Keratinocyte (primary cell): ENCODE measurements at regions not wholly inside any gene's neighbourhood (a gene's known extent, or its start where the extent isn't known, plus 50 kb on each side); places are given as distances from the start of the nearest gene placed in this dataset.

Source experiments
- CTCF ChIP-seq, 3 experiments: IDR thresholded peaks in 1 of 3; conservative IDR thresholded peaks in 1 of 3; optimal IDR thresholded peaks in 1 of 3; 2 replicates in 2 of 3; 3 replicates in 1 of 3; pipeline versions ENCODE3 to v1.5.1; 2011; ENCODE audit warnings: low read length in 3 of 3, mild to moderate bottlenecking in 3 of 3, moderate library complexity in 2 of 3, control low read depth in 1 of 3, inconsistent platforms in 1 of 3; ENCODE audit not compliant: insufficient read depth in 2 of 3; ENCODE audit errors: extremely low read depth in 1 of 3
- EZH2 ChIP-seq: IDR thresholded peaks from one replicate; pipeline ENCODE4 v1.6.1; 2012; ENCODE audit warnings: inconsistent platforms, mild to moderate bottlenecking, low read length, moderate library complexity

GRCh38 chr3:147218965-147219364, 187.4 kb downstream of the ZIC4 start:
- TF ChIP-seq CTCF (optimal IDR thresholded peaks at IDR 0.05 in 1 of 3, IDR thresholded peaks at IDR 0.05 in 1 of 3, conservative IDR thresholded peaks at IDR 0.05 in 1 of 3; ENCODE audit: extremely low read depth in 1 of 3, insufficient read depth in 2 of 3, low read length in 3 of 3) (no peak), EZH2 (no peak)
